CD4-positive, alpha-beta T cell (primary cell): ENCODE measurements at regions not wholly inside any gene's neighbourhood (a gene's known extent, or its start where the extent isn't known, plus 50 kb on each side); places are given as distances from the start of the nearest gene placed in this dataset.

Source experiments
- ATAC-seq: fragments of 200-7000 bp; cut with Tn5 transposase; one replicate; pipeline ENCODE4 v1.10.0; 2022; ENCODE audit warnings: mild to moderate bottlenecking; ENCODE audit not compliant: poor library complexity
- CTCF ChIA-PET: fragments of 350-600 bp; sonication (Branson Sonifier 250); formaldehyde crosslinking; loops from one replicate; lab custom pipeline; 2021; ENCODE audit warnings: antibody characterized with exemption, inconsistent platforms; lab: Charles Lee
- POLR2A ChIA-PET: fragments of 350-600 bp; sonication (Branson Sonifier 250); formaldehyde crosslinking; loops from one replicate; lab custom pipeline; 2021; ENCODE audit warnings: antibody characterized with exemption, inconsistent platforms; lab: Charles Lee
- DNase-seq, 14 experiments: peaks; one replicate each; pipeline ENCODE4 v3.0.0-alpha.2; 2013 to 2020; ENCODE audit warnings: mixed read lengths in 2 of 14
- H3K27ac ChIP-seq, 2 donors: one replicate each; pipeline versions ENCODE4 v1.5.1 to v1.7.0; 2013; ENCODE audit warnings: low read length in 2 of 2, low read depth in 1 of 2, mild to moderate bottlenecking in 1 of 2
- H3K27me3 ChIP-seq, 2 experiments: 1 replicate in 1 of 2; 2 replicates in 1 of 2; pipeline versions ENCODE4 v1.6.1 to v1.7.0; 2013; ENCODE audit warnings: low read length in 2 of 2, control low read depth in 1 of 2, mild to moderate bottlenecking in 1 of 2, moderate library complexity in 1 of 2; ENCODE audit not compliant: insufficient read depth in 2 of 2, control insufficient read depth in 1 of 2
- H3K36me3 ChIP-seq: one replicate; pipeline ENCODE4 v1.6.1; 2013; ENCODE audit warnings: low read length, control low read depth; ENCODE audit not compliant: insufficient read depth
- H3K4me1 ChIP-seq: one replicate; pipeline ENCODE4 v1.6.1; 2013; ENCODE audit warnings: low read length, control low read depth; ENCODE audit not compliant: insufficient read depth
- H3K4me3 ChIP-seq: one replicate; pipeline ENCODE4 v1.5.1; 2013; ENCODE audit warnings: mild to moderate bottlenecking, low read length, moderate library complexity
- H3K9me3 ChIP-seq, 2 experiments: 1 replicate in 1 of 2; 2 replicates in 1 of 2; pipeline versions ENCODE4 v1.6.1 to v1.7.0; 2013; ENCODE audit warnings: low read length in 2 of 2, mild to moderate bottlenecking in 2 of 2, control low read depth in 1 of 2, moderate library complexity in 1 of 2; ENCODE audit not compliant: control insufficient read depth in 1 of 2, insufficient read depth in 1 of 2
- H3K27ac Mint-ChIP-seq: one replicate; pipeline ENCODE4 v1.8.0; 2020; ENCODE audit warnings: mixed read lengths
- H3K27me3 Mint-ChIP-seq: one replicate; pipeline ENCODE4 v1.8.0; 2021; ENCODE audit warnings: mixed read lengths
- H3K36me3 Mint-ChIP-seq: one replicate; pipeline ENCODE4 v1.8.0; 2021; ENCODE audit warnings: low read depth, mixed read lengths
- H3K4me1 Mint-ChIP-seq: one replicate; pipeline ENCODE4 v1.8.0; 2021; ENCODE audit warnings: low read depth, mixed read lengths
- H3K4me3 Mint-ChIP-seq: one replicate; pipeline ENCODE4 v1.8.0; 2020; ENCODE audit warnings: mild to moderate bottlenecking, mixed read lengths
- H3K9me3 Mint-ChIP-seq: one replicate; pipeline ENCODE4 v1.8.0; 2020; ENCODE audit warnings: mixed read lengths
- intact Hi-C, 2 experiments: fragments of 100-400 bp; cut with DNase I in 1 of 2; cut with micrococcal nuclease in 1 of 2; formaldehyde crosslinking; loops; one replicate each; pipeline versions ENCODE4 v1.15.1 to v1.9.0; 2023 to 2025; cut with DNase I, micrococcal nuclease
- TF ChIP-seq, protein P1 (sequence below): fragments of 200-600 bp; IDR thresholded peaks from one replicate; pipeline ENCODE4 v1.8.0; 2022; ENCODE audit warnings: antibody characterized with exemption, mild to moderate bottlenecking

DNA sequence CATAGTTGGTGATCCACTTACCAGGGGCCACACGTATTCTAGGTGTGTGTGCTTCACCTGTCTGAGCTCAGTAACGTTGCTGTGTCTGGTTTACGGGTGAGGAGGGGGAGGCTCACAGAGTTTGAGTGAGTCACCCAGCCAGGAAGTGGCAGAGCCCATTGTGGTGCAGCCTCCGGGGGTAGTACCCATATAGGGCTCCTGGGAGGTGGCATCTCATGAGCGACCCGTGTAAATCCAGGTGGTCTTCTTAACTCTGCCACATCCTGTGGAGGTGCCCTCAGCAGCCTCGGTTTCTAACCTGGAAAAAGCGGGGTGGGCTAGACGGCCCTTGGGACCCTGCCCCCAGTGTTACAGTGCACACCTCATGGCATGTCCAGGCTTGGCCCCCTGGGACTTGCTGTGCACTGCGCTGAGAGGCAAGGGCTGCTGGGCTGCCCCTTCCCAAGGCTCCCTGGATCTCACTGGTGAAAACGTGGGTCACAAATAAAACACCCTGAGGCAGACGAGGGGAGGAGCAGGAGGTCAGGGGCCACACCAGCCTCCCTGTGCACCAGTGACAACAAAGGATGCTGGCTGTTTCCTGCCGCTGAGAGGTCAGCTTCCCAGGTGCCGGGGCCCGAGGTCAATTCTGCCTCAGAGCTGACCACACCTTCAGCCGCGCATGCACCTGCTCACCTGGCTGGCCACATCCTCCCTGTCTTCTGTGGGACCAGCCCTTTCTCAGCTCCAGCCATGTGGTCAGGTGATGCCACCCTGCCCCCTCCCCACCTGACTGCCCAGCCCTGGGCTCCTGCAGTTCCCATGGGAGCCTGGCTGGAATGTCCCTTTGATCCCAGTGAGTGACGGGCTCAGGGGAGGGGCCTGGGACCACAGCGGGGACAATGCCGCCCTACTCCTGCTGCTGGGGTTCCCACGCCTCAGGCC lies 305.1 kb downstream of the CTTN start:
- Histone ChIP-seq H3K27me3 (no peaks in the 10 kb centered on the region), H3K4me3 (no peak overlapping the region), H3K27ac (no peak overlapping the region), H3K36me3 (no peaks in the 10 kb centered on the region), H3K4me1 (no peaks in the 10 kb centered on the region), H3K9me3 (peaks cover 0 to 20% of the 10 kb centered on the region in 2 experiments)
- ChIA-PET POLR2A (no interaction called here), CTCF (no interaction called here)
- Mint-ChIP-seq H3K4me3 (no peak overlapping the region), H3K36me3 (no peaks in the 10 kb centered on the region), H3K4me1 (no peaks in the 10 kb centered on the region), H3K27ac (no peak overlapping the region), H3K9me3 (no peaks in the 10 kb centered on the region), H3K27me3 (no peaks in the 10 kb centered on the region)
- no peak for DNase-seq
- intact Hi-C loops = no loop called here
- no peak for ATAC-seq
- TF ChIP-seq, protein P1, sequence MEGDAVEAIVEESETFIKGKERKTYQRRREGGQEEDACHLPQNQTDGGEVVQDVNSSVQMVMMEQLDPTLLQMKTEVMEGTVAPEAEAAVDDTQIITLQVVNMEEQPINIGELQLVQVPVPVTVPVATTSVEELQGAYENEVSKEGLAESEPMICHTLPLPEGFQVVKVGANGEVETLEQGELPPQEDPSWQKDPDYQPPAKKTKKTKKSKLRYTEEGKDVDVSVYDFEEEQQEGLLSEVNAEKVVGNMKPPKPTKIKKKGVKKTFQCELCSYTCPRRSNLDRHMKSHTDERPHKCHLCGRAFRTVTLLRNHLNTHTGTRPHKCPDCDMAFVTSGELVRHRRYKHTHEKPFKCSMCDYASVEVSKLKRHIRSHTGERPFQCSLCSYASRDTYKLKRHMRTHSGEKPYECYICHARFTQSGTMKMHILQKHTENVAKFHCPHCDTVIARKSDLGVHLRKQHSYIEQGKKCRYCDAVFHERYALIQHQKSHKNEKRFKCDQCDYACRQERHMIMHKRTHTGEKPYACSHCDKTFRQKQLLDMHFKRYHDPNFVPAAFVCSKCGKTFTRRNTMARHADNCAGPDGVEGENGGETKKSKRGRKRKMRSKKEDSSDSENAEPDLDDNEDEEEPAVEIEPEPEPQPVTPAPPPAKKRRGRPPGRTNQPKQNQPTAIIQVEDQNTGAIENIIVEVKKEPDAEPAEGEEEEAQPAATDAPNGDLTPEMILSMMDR = no peak

- Histone ChIP-seq H3K36me3 (no peaks in the 10 kb centered on the region), H3K27ac (no peak overlapping the region), H3K4me3 (no peak overlapping the region), H3K9me3 (peaks cover 0 to 20% of the 10 kb centered on the region in 2 experiments), H3K4me1 (no peaks in the 10 kb centered on the region), H3K27me3 (no peaks in the 10 kb centered on the region)
- Mint-ChIP-seq H3K4me3 (no peak overlapping the region), H3K27ac (no peak overlapping the region), H3K27me3 (peaks cover 8% of the 10 kb centered on the region), H3K9me3 (no peaks in the 10 kb centered on the region), H3K4me1 (no peaks in the 10 kb centered on the region), H3K36me3 (no peaks in the 10 kb centered on the region)
- TF ChIP-seq, protein P1 = no peak
- intact Hi-C loops = no loop called here
- ATAC-seq (no peak), DNase-seq (no peak)
- POLR2A ChIA-PET = no interaction called here
- CTCF ChIA-PET = no interaction called here
These were observed 306.8 kb downstream of the CTTN start for GRCh38 chr11:70705097-70705496.

DNA sequence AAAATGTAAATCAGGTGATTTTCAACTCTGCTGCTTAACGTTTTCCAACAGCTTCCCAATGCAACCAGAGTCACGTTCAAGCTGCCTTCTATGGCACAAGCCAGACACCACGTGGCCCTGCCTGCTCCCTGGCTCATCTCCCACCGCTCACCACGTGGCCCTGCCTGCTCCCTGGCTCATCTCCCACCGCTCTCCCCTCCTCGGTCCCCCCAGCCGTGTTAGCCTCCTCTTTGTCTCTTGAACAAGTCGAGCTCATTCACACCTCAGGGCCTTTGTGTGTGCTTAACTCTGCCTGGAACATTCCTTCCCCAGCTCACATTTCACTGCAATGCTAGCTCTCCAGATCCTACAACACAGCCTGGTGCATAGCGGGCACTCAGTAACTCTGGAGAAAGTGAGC lies 307.6 kb downstream of the CTTN start:
- H3K4me3 Mint-ChIP-seq = no peak overlapping the region
- Histone ChIP-seq H3K4me3 (no peak overlapping the region), H3K27me3 (no peaks in the 10 kb centered on the region), H3K9me3 (peaks cover 0 to 20% of the 10 kb centered on the region in 2 experiments), H3K36me3 (no peaks in the 10 kb centered on the region), H3K4me1 (no peaks in the 10 kb centered on the region), H3K27ac (no peak overlapping the region)
- ATAC-seq = no peak
- H3K4me1 Mint-ChIP-seq = no peaks in the 10 kb centered on the region
- H3K9me3 Mint-ChIP-seq = no peaks in the 10 kb centered on the region
- ChIA-PET POLR2A (no interaction called here), CTCF (no interaction called here)
- no peak overlapping the region for H3K27ac Mint-ChIP-seq
- DNase-seq = no peak
- H3K27me3 Mint-ChIP-seq = peaks cover 12% of the 10 kb centered on the region
- intact Hi-C loops = no loop called here
- TF ChIP-seq, protein P1 = no peak
- no peaks in the 10 kb centered on the region for H3K36me3 Mint-ChIP-seq
